Activated T-cell treated with anti-CD3 and anti-CD28 coated beads, Interleukin-2, amount 50 U/mL, for 24 hours (primary cell): ENCODE measurements at regions not wholly inside any gene's neighbourhood (a gene's known extent, or its start where the extent isn't known, plus 50 kb on each side); places are given as distances from the start of the nearest gene placed in this dataset.

ENCODE experiments used
- DNase-seq: peaks from one replicate; pipeline ENCODE4 v3.0.0-alpha.2; 2020
- H3K27ac Mint-ChIP-seq: 2 replicates; pipeline ENCODE4 v1.8.0; 2020; ENCODE audit warnings: mild to moderate bottlenecking, mixed read lengths
- H3K27me3 Mint-ChIP-seq: 2 replicates; pipeline ENCODE4 v1.8.0; 2020; ENCODE audit warnings: mixed read lengths
- H3K36me3 Mint-ChIP-seq: 2 replicates; pipeline ENCODE4 v1.8.0; 2020; ENCODE audit warnings: low read depth, mixed read lengths
- H3K4me1 Mint-ChIP-seq: 2 replicates; pipeline ENCODE4 v1.8.0; 2020; ENCODE audit warnings: low read depth, mixed read lengths
- H3K4me3 Mint-ChIP-seq: 2 replicates; pipeline ENCODE4 v1.8.0; 2020; ENCODE audit warnings: mild to moderate bottlenecking, moderate library complexity, mixed read lengths
- H3K9me3 Mint-ChIP-seq: 2 replicates; pipeline ENCODE4 v1.8.0; 2020; ENCODE audit warnings: mixed read lengths

- Mint-ChIP-seq H3K36me3 (no peaks in the 10 kb centered on the region), H3K4me1 (peaks cover 39% of the 10 kb centered on the region), H3K27me3 (peaks cover 12% of the 10 kb centered on the region), H3K9me3 (no peaks in the 10 kb centered on the region), H3K4me3 (no peak overlapping the region), H3K27ac (no peak overlapping the region)
- no peak for DNase-seq
Observed at GRCh38 chr4:108366716-108367115, 198.0 kb upstream of the LEF1 start.

- Mint-ChIP-seq H3K4me1 (peaks cover 39% of the 10 kb centered on the region), H3K27me3 (peaks cover 5% of the 10 kb centered on the region), H3K9me3 (no peaks in the 10 kb centered on the region), H3K36me3 (no peaks in the 10 kb centered on the region), H3K4me3 (no peak overlapping the region), H3K27ac (no peak overlapping the region)
- DNase-seq, result no peak
Observed at GRCh38 chr4:108365551-108365950, 196.8 kb upstream of the LEF1 start.

GRCh38 chr4:108361886-108362285 lies 193.2 kb upstream of the LEF1 start:
- H3K4me1 Mint-ChIP-seq, result peaks cover 53% of the 10 kb centered on the region
- peaks cover 3% of the 10 kb centered on the region for H3K27me3 Mint-ChIP-seq
- H3K4me3 Mint-ChIP-seq, result no peak overlapping the region
- no peak overlapping the region for H3K27ac Mint-ChIP-seq
- no peaks in the 10 kb centered on the region for H3K36me3 Mint-ChIP-seq
- no peaks in the 10 kb centered on the region for H3K9me3 Mint-ChIP-seq
- DNase-seq, result no peak

- DNase-seq, result no peak
- H3K27me3 Mint-ChIP-seq, result peaks cover 3% of the 10 kb centered on the region
- no peak overlapping the region for H3K27ac Mint-ChIP-seq
- H3K9me3 Mint-ChIP-seq, result no peaks in the 10 kb centered on the region
- H3K4me3 Mint-ChIP-seq, result no peak overlapping the region
- peaks cover 58% of the 10 kb centered on the region for H3K4me1 Mint-ChIP-seq
- H3K36me3 Mint-ChIP-seq, result no peaks in the 10 kb centered on the region
Observed at GRCh38 chr4:108361446-108361820, 192.7 kb upstream of the LEF1 start.

- peaks cover 3% of the 10 kb centered on the region for H3K27me3 Mint-ChIP-seq
- peaks cover 63% of the 10 kb centered on the region for H3K4me1 Mint-ChIP-seq
- no peak for DNase-seq
- H3K27ac Mint-ChIP-seq, result no peak overlapping the region
- H3K9me3 Mint-ChIP-seq, result no peaks in the 10 kb centered on the region
- H3K36me3 Mint-ChIP-seq, result no peaks in the 10 kb centered on the region
- no peak overlapping the region for H3K4me3 Mint-ChIP-seq
Observed at GRCh38 chr4:108360754-108361445, 192.2 kb upstream of the LEF1 start.

- no peak for DNase-seq
- no peak overlapping the region for H3K4me3 Mint-ChIP-seq
- no peak overlapping the region for H3K27ac Mint-ChIP-seq
- no peaks in the 10 kb centered on the region for H3K36me3 Mint-ChIP-seq
- H3K9me3 Mint-ChIP-seq, result no peaks in the 10 kb centered on the region
- peaks cover 3% of the 10 kb centered on the region for H3K27me3 Mint-ChIP-seq
- H3K4me1 Mint-ChIP-seq, result peaks cover 71% of the 10 kb centered on the region
Observed at GRCh38 chr4:108359986-108360681, 191.4 kb upstream of the LEF1 start.

GRCh38 chr4:108359130-108359985 lies 190.6 kb upstream of the LEF1 start:
- peaks cover 3% of the 10 kb centered on the region for H3K27me3 Mint-ChIP-seq
- no peaks in the 10 kb centered on the region for H3K9me3 Mint-ChIP-seq
- H3K4me1 Mint-ChIP-seq, result peaks cover 79% of the 10 kb centered on the region
- DNase-seq, result no peak
- no peak overlapping the region for H3K4me3 Mint-ChIP-seq
- no peaks in the 10 kb centered on the region for H3K36me3 Mint-ChIP-seq
- peak overlapping the region; percentile 7 for H3K27ac Mint-ChIP-seq

GRCh38 chr4:108355902-108356535 lies 187.3 kb upstream of the LEF1 start:
- Mint-ChIP-seq H3K4me1 (peaks cover 62% of the 10 kb centered on the region), H3K9me3 (no peaks in the 10 kb centered on the region), H3K27ac (no peak overlapping the region), H3K4me3 (peak overlapping the region; percentile 35), H3K27me3 (peaks cover 3% of the 10 kb centered on the region), H3K36me3 (no peaks in the 10 kb centered on the region)
- DNase-seq, result no peak

- H3K9me3 Mint-ChIP-seq, result no peaks in the 10 kb centered on the region
- DNase-seq, result no peak
- peak overlapping the region; percentile 35 for H3K4me3 Mint-ChIP-seq
- H3K27ac Mint-ChIP-seq, result peak overlapping the region; percentile 46
- H3K27me3 Mint-ChIP-seq, result peaks cover 3% of the 10 kb centered on the region
- no peaks in the 10 kb centered on the region for H3K36me3 Mint-ChIP-seq
- H3K4me1 Mint-ChIP-seq, result peaks cover 55% of the 10 kb centered on the region
Observed at GRCh38 chr4:108355186-108355901, 186.6 kb upstream of the LEF1 start.

- H3K9me3 Mint-ChIP-seq, result no peaks in the 10 kb centered on the region
- H3K27ac Mint-ChIP-seq, result no peak overlapping the region
- DNase-seq, result no peak
- H3K4me3 Mint-ChIP-seq, result no peak overlapping the region
- peaks cover 38% of the 10 kb centered on the region for H3K4me1 Mint-ChIP-seq
- no peaks in the 10 kb centered on the region for H3K27me3 Mint-ChIP-seq
- H3K36me3 Mint-ChIP-seq, result no peaks in the 10 kb centered on the region
Observed at GRCh38 chr4:108352664-108353308, 184.1 kb upstream of the LEF1 start.

- no peaks in the 10 kb centered on the region for H3K27me3 Mint-ChIP-seq
- no peaks in the 10 kb centered on the region for H3K36me3 Mint-ChIP-seq
- H3K4me3 Mint-ChIP-seq, result no peak overlapping the region
- no peak for DNase-seq
- H3K9me3 Mint-ChIP-seq, result no peaks in the 10 kb centered on the region
- no peak overlapping the region for H3K27ac Mint-ChIP-seq
- peaks cover 32% of the 10 kb centered on the region for H3K4me1 Mint-ChIP-seq
Observed at GRCh38 chr4:108351791-108352190, 183.1 kb upstream of the LEF1 start.

GRCh38 chr4:108350332-108350731 lies 181.6 kb upstream of the LEF1 start:
- DNase-seq, result no peak
- Mint-ChIP-seq H3K4me3 (no peak overlapping the region), H3K9me3 (no peaks in the 10 kb centered on the region), H3K27me3 (no peaks in the 10 kb centered on the region), H3K4me1 (peaks cover 31% of the 10 kb centered on the region), H3K27ac (no peak overlapping the region), H3K36me3 (no peaks in the 10 kb centered on the region)

GRCh38 chr4:108346818-108347210 lies 178.1 kb upstream of the LEF1 start:
- no peak overlapping the region for H3K27ac Mint-ChIP-seq
- no peak overlapping the region for H3K4me3 Mint-ChIP-seq
- no peaks in the 10 kb centered on the region for H3K27me3 Mint-ChIP-seq
- peaks cover 36% of the 10 kb centered on the region for H3K4me1 Mint-ChIP-seq
- no peak for DNase-seq
- no peaks in the 10 kb centered on the region for H3K9me3 Mint-ChIP-seq
- H3K36me3 Mint-ChIP-seq, result no peaks in the 10 kb centered on the region
